DOHH2 (cell line): ENCODE measurements at regions not wholly inside any gene's neighbourhood (a gene's known extent, or its start where the extent isn't known, plus 50 kb on each side); places are given as distances from the start of the nearest gene placed in this dataset.

Experiments used
- CTCF ChIP-seq: fragments of 200-600 bp; sonication (generic); IDR thresholded peaks from one replicate; pipeline ENCODE4 v1.5.1; 2014; ENCODE audit warnings: antibody characterized with exemption, mild to moderate bottlenecking, low read depth, low read length; ENCODE audit not compliant: poor library complexity, severe bottlenecking
- EZH2phosphoT487 ChIP-seq: fragments of 200-600 bp; sonication (generic); IDR thresholded peaks from 2 replicates; pipeline ENCODE4 v1.6.1; 2017; ENCODE audit warnings: borderline replicate concordance, mild to moderate bottlenecking, antibody characterized with exemption, low read length, moderate library complexity, mixed read lengths

- TF ChIP-seq CTCF (no peak), EZH2phosphoT487 (no peak)
Measured at GRCh38 chr2:195388028-195388427, 269.0 kb upstream of the SLC39A10 start.
